ENCODE measurements at regions not wholly inside any gene's neighbourhood (a gene's known extent, or its start where the extent isn't known, plus 50 kb on each side); places are given as distances from the start of the nearest gene placed in this dataset.

GRCh38 chr10:46236941-46237681, 49.7 kb upstream of the ANTXRL start:
- Histone ChIP-seq H3K36me3 (ENCODE audit: insufficient read depth, insufficient read length, low read length) (no peaks in the 10 kb centered on the region), H3K27me3 (ENCODE audit: insufficient read depth, insufficient read length) (no peaks in the 10 kb centered on the region), H3K4me1 (ENCODE audit: insufficient read depth, insufficient read length) (peaks cover 2% of the 10 kb centered on the region), H3K9ac (ENCODE audit: insufficient read length, low read depth) (no peak overlapping the region), H3K9me3 (ENCODE audit: insufficient read depth, low read length) (peaks cover 10% of the 10 kb centered on the region; the same call in 1 of the 2 replicates), H3K4me3 (ENCODE audit: insufficient read length, low read depth) (no peak overlapping the region)
- DNase-seq (ENCODE audit: low read depth, low spot score): no peak
- TF ChIP-seq ZNF274 (IDR thresholded peaks at IDR 0.05; ENCODE audit: low read depth, low read length) (no peak), YY1 (IDR thresholded peaks at IDR 0.05; ENCODE audit: insufficient read depth, insufficient read length) (no peak), SUZ12 (IDR thresholded peaks at IDR 0.05; ENCODE audit: extremely low read depth, insufficient read depth, insufficient read length) (no peak)
